ENCODE measurements at regions not wholly inside any gene's neighbourhood (a gene's known extent, or its start where the extent isn't known, plus 50 kb on each side); places are given as distances from the start of the nearest gene placed in this dataset.

DNA sequence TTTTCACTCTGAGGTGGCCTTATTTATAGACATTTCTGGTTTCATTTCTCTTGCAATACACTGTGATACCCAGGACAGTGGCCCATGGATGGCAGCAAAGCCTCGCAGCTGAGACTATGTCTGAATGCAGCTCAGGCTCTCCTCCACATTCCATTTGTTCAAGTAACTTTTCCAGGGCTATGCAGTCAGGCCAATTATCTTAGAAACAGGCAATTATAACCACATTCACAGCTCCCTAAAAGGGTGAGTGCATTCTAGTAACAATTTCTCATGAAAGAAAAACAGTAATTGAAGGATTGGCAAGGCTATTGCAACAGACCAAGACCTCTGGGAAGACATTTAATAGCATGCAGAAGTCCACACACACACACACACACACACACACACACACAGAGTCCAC is 264.0 kb downstream of the TBC1D4 start:
- TF ChIP-seq GABPA (IDR thresholded peaks at IDR 0.05; ENCODE audit: borderline replicate concordance, insufficient read depth, low read length) (no peak), BRCA1 (IDR thresholded peaks at IDR 0.05; ENCODE audit: low read depth, low read length) (no peak), POLR2A (IDR thresholded peaks at IDR 0.05; ENCODE audit: control extremely low read depth in 1 of 2, low read depth in 2 of 2, low read length in 2 of 2) (no peak), CBX5 (IDR thresholded peaks at IDR 0.05; ENCODE audit: low read depth, low read length) (no peak)
- TF ChIP-seq, protein P1, sequence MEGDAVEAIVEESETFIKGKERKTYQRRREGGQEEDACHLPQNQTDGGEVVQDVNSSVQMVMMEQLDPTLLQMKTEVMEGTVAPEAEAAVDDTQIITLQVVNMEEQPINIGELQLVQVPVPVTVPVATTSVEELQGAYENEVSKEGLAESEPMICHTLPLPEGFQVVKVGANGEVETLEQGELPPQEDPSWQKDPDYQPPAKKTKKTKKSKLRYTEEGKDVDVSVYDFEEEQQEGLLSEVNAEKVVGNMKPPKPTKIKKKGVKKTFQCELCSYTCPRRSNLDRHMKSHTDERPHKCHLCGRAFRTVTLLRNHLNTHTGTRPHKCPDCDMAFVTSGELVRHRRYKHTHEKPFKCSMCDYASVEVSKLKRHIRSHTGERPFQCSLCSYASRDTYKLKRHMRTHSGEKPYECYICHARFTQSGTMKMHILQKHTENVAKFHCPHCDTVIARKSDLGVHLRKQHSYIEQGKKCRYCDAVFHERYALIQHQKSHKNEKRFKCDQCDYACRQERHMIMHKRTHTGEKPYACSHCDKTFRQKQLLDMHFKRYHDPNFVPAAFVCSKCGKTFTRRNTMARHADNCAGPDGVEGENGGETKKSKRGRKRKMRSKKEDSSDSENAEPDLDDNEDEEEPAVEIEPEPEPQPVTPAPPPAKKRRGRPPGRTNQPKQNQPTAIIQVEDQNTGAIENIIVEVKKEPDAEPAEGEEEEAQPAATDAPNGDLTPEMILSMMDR (IDR thresholded peaks at IDR 0.05; ENCODE audit: control extremely low read depth in 1 of 3, insufficient read depth in 1 of 3, low read depth in 1 of 3, low read length in 3 of 3): no peak
- TF ChIP-seq, protein P2, sequence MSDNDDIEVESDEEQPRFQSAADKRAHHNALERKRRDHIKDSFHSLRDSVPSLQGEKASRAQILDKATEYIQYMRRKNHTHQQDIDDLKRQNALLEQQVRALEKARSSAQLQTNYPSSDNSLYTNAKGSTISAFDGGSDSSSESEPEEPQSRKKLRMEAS (IDR thresholded peaks at IDR 0.05): no peak
